IMR-90 (cell line): ENCODE measurements at regions not wholly inside any gene's neighbourhood (a gene's known extent, or its start where the extent isn't known, plus 50 kb on each side); places are given as distances from the start of the nearest gene placed in this dataset.

Source experiments
- CEBPB ChIP-seq: IDR thresholded peaks from 2 replicates; pipeline ENCODE4 v1.6.1; 2012; ENCODE audit warnings: low read depth, low read length, improper control_type of control experiment
- CHD1 ChIP-seq: IDR thresholded peaks from 2 replicates; pipeline ENCODE4 v1.6.1; 2012; ENCODE audit warnings: low read depth, low read length, improper control_type of control experiment
- CTCF ChIP-seq: conservative IDR thresholded peaks from 2 replicates; pipeline ENCODE4 v1.5.1; 2012; ENCODE audit warnings: mild to moderate bottlenecking, low read depth, low read length, improper control_type of control experiment
- ELK1 ChIP-seq: fragments of 150-350 bp; IDR thresholded peaks from 2 replicates; pipeline ENCODE4 v1.6.1; 2016; ENCODE audit warnings: low read depth, mild to moderate bottlenecking, low read length, moderate library complexity, borderline replicate concordance
- FOS ChIP-seq: fragments of 150-350 bp; IDR thresholded peaks from 2 replicates; pipeline ENCODE4 v1.6.1; 2016; ENCODE audit warnings: low read depth, low read length
- MAFK ChIP-seq: IDR thresholded peaks from 2 replicates; pipeline ENCODE4 v1.6.1; 2012; ENCODE audit warnings: low read depth, low read length, improper control_type of control experiment
- MAZ ChIP-seq: IDR thresholded peaks from 2 replicates; pipeline ENCODE4 v1.6.1; 2012; ENCODE audit warnings: low read depth, mild to moderate bottlenecking, low read length, improper control_type of control experiment, moderate library complexity, borderline replicate concordance
- MXI1 ChIP-seq: IDR thresholded peaks from 2 replicates; pipeline ENCODE4 v1.6.1; 2012; ENCODE audit warnings: low read depth, mild to moderate bottlenecking, low read length, moderate library complexity, borderline replicate concordance
- POLR2A ChIP-seq: IDR thresholded peaks from 2 replicates; pipeline ENCODE4 v1.6.1; 2012; ENCODE audit warnings: mild to moderate bottlenecking, low read depth, low read length
- RAD21 ChIP-seq: IDR thresholded peaks from 2 replicates; pipeline ENCODE4 v1.6.1; 2012; ENCODE audit warnings: low read length, improper control_type of control experiment
- RCOR1 ChIP-seq: IDR thresholded peaks from 2 replicates; pipeline ENCODE4 v1.6.1; 2012; ENCODE audit warnings: mild to moderate bottlenecking, low read length, improper control_type of control experiment; ENCODE audit not compliant: insufficient replicate concordance
- RFX5 ChIP-seq: IDR thresholded peaks from 2 replicates; pipeline ENCODE4 v1.8.0; 2012; ENCODE audit warnings: low read depth, mild to moderate bottlenecking, low read length, moderate library complexity
- SMC3 ChIP-seq: fragments of 150-350 bp; IDR thresholded peaks from 2 replicates; pipeline ENCODE4 v1.6.1; 2016; ENCODE audit warnings: low read depth, mild to moderate bottlenecking, antibody characterized with exemption, low read length, moderate library complexity
- USF2 ChIP-seq: fragments of 150-350 bp; IDR thresholded peaks from 2 replicates; pipeline ENCODE4 v1.6.1; 2017; ENCODE audit warnings: mild to moderate bottlenecking, antibody characterized with exemption, low read length, low read depth

GRCh38 chr1:81432059-81432458 is 368.7 kb upstream of the ADGRL2 start:
- TF ChIP-seq CEBPB, result no peak
- no peak for TF ChIP-seq CTCF
- no peak for TF ChIP-seq POLR2A
- TF ChIP-seq MXI1, result no peak
- TF ChIP-seq RCOR1, result no peak
- no peak for TF ChIP-seq RAD21
- no peak for TF ChIP-seq CHD1
- TF ChIP-seq FOS, result no peak
- TF ChIP-seq MAFK, result no peak
- no peak for TF ChIP-seq SMC3
- TF ChIP-seq ELK1, result no peak
- no peak for TF ChIP-seq USF2
- no peak for TF ChIP-seq RFX5
- no peak for TF ChIP-seq MAZ
